Upper lobe of left lung (tissue), 4 donors: ENCODE measurements at regions not wholly inside any gene's neighbourhood (a gene's known extent, or its start where the extent isn't known, plus 50 kb on each side); places are given as distances from the start of the nearest gene placed in this dataset.

Experiments used
- EP300 ChIP-seq, 4 donors: sonication (generic); formaldehyde crosslinking; IDR thresholded peaks; one replicate each; pipeline ENCODE4 v1.5.1; 2017; ENCODE audit warnings: antibody characterized with exemption in 4 of 4, control low read depth in 2 of 4
- POLR2A ChIP-seq, 4 donors: fragments of 450-650 bp; IDR thresholded peaks; one replicate each; pipeline ENCODE4 v1.5.1; 2016 to 2017; ENCODE audit warnings: antibody characterized with exemption in 4 of 4, mild to moderate bottlenecking in 2 of 4
- POLR2AphosphoS5 ChIP-seq, 2 donors: sonication (generic); formaldehyde crosslinking; IDR thresholded peaks; one replicate each; pipeline ENCODE4 v1.5.1; 2017; ENCODE audit warnings: antibody characterized with exemption in 2 of 2
- TF ChIP-seq, protein P1 (sequence below), 6 experiments: fragments of 450-650 bp in 4 of 6; fragments of 200-600 bp in 2 of 6; sonication (generic) in 2 of 6; IDR thresholded peaks; one replicate each; pipeline ENCODE4 v1.5.1; 2016 to 2019; ENCODE audit warnings: antibody characterized with exemption in 6 of 6

DNA sequence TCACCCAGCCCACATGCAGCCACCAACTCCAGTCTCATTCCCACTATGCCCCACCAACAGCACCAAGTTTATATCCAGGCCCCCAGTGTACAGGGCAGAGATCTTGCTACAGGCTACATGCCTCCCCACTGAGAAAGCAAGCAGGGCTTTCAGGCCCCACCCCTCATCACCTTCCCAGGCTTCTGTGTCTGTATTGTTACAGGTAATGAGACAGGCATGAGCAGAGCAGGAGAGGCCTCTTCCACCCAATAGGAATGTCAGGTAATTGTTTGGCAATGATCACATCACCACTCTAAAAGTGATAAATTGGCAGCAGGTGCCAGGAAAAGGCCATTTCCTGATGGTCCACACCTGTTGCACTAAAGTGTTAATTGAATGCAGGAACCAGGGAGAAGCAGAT lies 102.5 kb downstream of the ZNF518B start:
- TF ChIP-seq, protein P1, sequence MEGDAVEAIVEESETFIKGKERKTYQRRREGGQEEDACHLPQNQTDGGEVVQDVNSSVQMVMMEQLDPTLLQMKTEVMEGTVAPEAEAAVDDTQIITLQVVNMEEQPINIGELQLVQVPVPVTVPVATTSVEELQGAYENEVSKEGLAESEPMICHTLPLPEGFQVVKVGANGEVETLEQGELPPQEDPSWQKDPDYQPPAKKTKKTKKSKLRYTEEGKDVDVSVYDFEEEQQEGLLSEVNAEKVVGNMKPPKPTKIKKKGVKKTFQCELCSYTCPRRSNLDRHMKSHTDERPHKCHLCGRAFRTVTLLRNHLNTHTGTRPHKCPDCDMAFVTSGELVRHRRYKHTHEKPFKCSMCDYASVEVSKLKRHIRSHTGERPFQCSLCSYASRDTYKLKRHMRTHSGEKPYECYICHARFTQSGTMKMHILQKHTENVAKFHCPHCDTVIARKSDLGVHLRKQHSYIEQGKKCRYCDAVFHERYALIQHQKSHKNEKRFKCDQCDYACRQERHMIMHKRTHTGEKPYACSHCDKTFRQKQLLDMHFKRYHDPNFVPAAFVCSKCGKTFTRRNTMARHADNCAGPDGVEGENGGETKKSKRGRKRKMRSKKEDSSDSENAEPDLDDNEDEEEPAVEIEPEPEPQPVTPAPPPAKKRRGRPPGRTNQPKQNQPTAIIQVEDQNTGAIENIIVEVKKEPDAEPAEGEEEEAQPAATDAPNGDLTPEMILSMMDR (IDR thresholded peaks at IDR 0.05): no peak
- TF ChIP-seq POLR2AphosphoS5 (IDR thresholded peaks at IDR 0.05) (no peak), POLR2A (IDR thresholded peaks at IDR 0.05) (no peak), EP300 (IDR thresholded peaks at IDR 0.05) (no peak)
